ENCODE measurements at regions not wholly inside any gene's neighbourhood (a gene's known extent, or its start where the extent isn't known, plus 50 kb on each side); places are given as distances from the start of the nearest gene placed in this dataset.
A peak's percentile ranks its signal among the peaks of the same experiment; 100 is the strongest.

- no peak overlapping the region for H3K4me3 ChIP-seq (ENCODE audit: low read depth, low read length)
- DNase-seq (ENCODE audit: low read depth): no peak
- TF ChIP-seq, protein P1, sequence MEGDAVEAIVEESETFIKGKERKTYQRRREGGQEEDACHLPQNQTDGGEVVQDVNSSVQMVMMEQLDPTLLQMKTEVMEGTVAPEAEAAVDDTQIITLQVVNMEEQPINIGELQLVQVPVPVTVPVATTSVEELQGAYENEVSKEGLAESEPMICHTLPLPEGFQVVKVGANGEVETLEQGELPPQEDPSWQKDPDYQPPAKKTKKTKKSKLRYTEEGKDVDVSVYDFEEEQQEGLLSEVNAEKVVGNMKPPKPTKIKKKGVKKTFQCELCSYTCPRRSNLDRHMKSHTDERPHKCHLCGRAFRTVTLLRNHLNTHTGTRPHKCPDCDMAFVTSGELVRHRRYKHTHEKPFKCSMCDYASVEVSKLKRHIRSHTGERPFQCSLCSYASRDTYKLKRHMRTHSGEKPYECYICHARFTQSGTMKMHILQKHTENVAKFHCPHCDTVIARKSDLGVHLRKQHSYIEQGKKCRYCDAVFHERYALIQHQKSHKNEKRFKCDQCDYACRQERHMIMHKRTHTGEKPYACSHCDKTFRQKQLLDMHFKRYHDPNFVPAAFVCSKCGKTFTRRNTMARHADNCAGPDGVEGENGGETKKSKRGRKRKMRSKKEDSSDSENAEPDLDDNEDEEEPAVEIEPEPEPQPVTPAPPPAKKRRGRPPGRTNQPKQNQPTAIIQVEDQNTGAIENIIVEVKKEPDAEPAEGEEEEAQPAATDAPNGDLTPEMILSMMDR (IDR thresholded peaks at IDR 0.05; ENCODE audit: low read depth, low read length, missing control alignments): no peak
Measured at GRCh38 chr15:38814891-38815290, 250.3 kb upstream of the RASGRP1 start.

DNA sequence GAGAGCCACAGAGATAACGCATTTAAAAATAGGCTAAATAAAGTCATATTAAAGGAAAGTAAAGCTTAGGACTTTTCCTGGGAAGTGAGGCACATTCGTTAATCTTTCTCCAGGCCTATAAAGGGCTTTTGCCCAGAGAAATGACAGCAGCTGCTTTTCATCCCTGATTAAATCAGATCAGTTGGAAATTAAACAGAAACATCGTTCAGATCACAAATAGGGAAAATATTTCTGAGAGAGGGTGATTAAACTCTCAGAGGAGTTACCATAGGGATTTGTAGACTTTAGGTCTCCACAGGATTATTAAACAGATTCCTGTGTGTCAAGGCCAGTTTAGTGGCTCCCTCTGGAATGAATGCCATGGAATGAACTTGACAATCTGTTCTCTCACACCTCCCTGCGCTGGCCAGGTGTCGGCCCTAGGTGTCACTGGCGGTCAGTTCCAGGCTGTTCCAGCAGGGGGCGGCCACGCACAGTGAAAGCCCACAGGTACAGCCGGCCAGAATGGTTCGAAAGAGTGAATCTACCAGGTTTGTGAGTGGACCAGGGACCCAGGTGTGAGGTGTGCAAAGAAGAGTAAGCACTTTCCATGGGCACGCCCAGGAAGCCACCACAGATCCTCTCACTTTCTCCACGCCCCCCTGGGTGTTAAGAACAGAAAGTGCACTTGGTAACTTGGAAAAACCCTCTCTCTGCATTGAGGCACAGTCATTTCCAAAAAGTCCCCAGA is 253.0 kb upstream of the RASGRP1 start:
- TF ChIP-seq, protein P1 (IDR thresholded peaks at IDR 0.05; ENCODE audit: low read depth, low read length, missing control alignments): peak; percentile 100
- no peak overlapping the region for H3K4me3 ChIP-seq (ENCODE audit: low read depth, low read length)
- peak; percentile 40 for DNase-seq (ENCODE audit: low read depth)

GRCh38 chr15:38818157-38818790 is 253.7 kb upstream of the RASGRP1 start:
- DNase-seq (ENCODE audit: low read depth): no peak
- TF ChIP-seq, protein P1 (IDR thresholded peaks at IDR 0.05; ENCODE audit: low read depth, low read length, missing control alignments): no peak
- no peak overlapping the region for H3K4me3 ChIP-seq (ENCODE audit: low read depth, low read length)

GRCh38 chr15:38819387-38819950 is 254.9 kb upstream of the RASGRP1 start:
- TF ChIP-seq, protein P1 (IDR thresholded peaks at IDR 0.05; ENCODE audit: low read depth, low read length, missing control alignments): no peak
- DNase-seq (ENCODE audit: low read depth): no peak
- H3K4me3 ChIP-seq (ENCODE audit: low read depth, low read length): no peak overlapping the region

DNA sequence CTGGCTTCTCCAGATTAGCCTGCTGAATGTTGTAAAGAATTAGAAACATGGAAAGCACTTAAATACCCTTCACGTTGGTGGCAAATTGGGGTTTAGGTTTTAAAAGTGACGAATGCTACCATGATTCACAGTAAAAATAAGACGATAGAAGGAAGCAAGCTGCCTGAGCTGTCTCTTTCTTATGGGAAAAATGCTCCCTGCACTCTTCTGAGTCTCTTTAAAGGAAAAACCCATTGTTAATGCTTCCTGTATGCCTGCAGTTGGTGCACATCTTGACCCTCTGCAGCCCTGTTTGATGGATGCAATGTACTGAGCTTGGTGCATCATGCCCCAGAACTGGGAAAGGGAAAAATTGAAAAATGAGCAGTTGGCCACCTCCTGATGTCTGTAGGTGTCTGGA is 258.6 kb upstream of the RASGRP1 start:
- TF ChIP-seq, protein P1 (IDR thresholded peaks at IDR 0.05; ENCODE audit: low read depth, low read length, missing control alignments): no peak
- DNase-seq (ENCODE audit: low read depth): no peak
- no peak overlapping the region for H3K4me3 ChIP-seq (ENCODE audit: low read depth, low read length)

DNA sequence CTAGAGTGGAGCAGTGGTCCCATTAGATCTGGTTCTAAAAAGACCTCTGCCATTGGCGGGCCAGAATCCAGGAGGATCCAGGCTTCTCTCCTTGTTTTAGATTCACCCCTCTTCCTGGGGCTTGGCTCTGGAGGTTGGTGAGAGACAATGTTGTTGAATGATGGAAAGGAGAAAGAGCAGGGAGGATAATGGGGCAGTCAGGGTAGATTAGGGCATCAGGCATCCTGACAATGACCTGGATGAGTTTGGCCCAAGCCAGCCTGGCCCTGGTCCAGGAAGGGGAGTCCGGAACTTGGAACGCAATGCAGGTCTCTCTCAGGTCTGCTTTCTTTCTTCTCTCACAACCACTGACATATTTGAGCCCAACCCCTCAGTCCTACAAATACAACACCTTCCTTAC is 260.1 kb upstream of the RASGRP1 start:
- no peak overlapping the region for H3K4me3 ChIP-seq (ENCODE audit: low read depth, low read length)
- DNase-seq (ENCODE audit: low read depth): no peak
- TF ChIP-seq, protein P1 (IDR thresholded peaks at IDR 0.05; ENCODE audit: low read depth, low read length, missing control alignments): no peak
